ENCODE measurements at regions not wholly inside any gene's neighbourhood (a gene's known extent, or its start where the extent isn't known, plus 50 kb on each side); places are given as distances from the start of the nearest gene placed in this dataset.

GRCh38 chr3:3303636-3304035 is 124.1 kb upstream of the CRBN start:
- TF ChIP-seq CTCF (IDR thresholded peaks at IDR 0.05 in 8 of 11, conservative IDR thresholded peaks at IDR 0.05 in 3 of 11) = no peak
- no peak for TF ChIP-seq POLR2AphosphoS5 (IDR thresholded peaks at IDR 0.05)
